GM18502 (cell line): ENCODE measurements at regions not wholly inside any gene's neighbourhood (a gene's known extent, or its start where the extent isn't known, plus 50 kb on each side); places are given as distances from the start of the nearest gene placed in this dataset.
"Not testable (repeated sequence)": the region's sequence is repeated elsewhere in the genome, so short reads cannot be mapped to it uniquely, and the experiment has no call there.

Experiments
- ATAC-seq: cut with Tn5 transposase; IDR thresholded peaks from one replicate; pipeline ENCODE4 v1.9.1; 2021; ENCODE audit warnings: mild to moderate bottlenecking; ENCODE audit not compliant: unreplicated experiment, poor library complexity

GRCh38 chr12:96085475-96085874, 50.1 kb upstream of the LTA4H start:
- ATAC-seq: no peak

GRCh38 chr12:96086190-96086589, 50.8 kb upstream of the LTA4H start:
- not testable (repeated sequence) for ATAC-seq

- ATAC-seq: no peak
These were observed 56.4 kb upstream of the LTA4H start for GRCh38 chr12:96091833-96092232.

- no peak for ATAC-seq
These were observed 58.3 kb upstream of the LTA4H start for GRCh38 chr12:96093543-96094196.

- ATAC-seq: no peak
These were observed 58.8 kb upstream of the LTA4H start for GRCh38 chr12:96094201-96094600.

GRCh38 chr12:96098631-96099030, 63.2 kb upstream of the LTA4H start:
- no peak for ATAC-seq

GRCh38 chr12:96099421-96099820, 64.0 kb upstream of the LTA4H start:
- no peak for ATAC-seq

GRCh38 chr12:96099986-96100385, 64.6 kb upstream of the LTA4H start:
- ATAC-seq: no peak

GRCh38 chr12:96101806-96102205, 66.4 kb upstream of the LTA4H start:
- no peak for ATAC-seq

- ATAC-seq: no peak
These were observed 67.8 kb upstream of the LTA4H start for GRCh38 chr12:96103067-96103644.

- no peak for ATAC-seq
These were observed 69.2 kb upstream of the LTA4H start for GRCh38 chr12:96104566-96104965.

- no peak for ATAC-seq
These were observed 70.8 kb upstream of the LTA4H start for GRCh38 chr12:96106137-96106536.

GRCh38 chr12:96107236-96107635, 71.8 kb upstream of the LTA4H start:
- ATAC-seq: no peak

GRCh38 chr12:96108321-96108720, 72.9 kb upstream of the LTA4H start:
- no peak for ATAC-seq

GRCh38 chr12:96108941-96109340, 73.6 kb upstream of the LTA4H start:
- not testable (repeated sequence) for ATAC-seq

- ATAC-seq: no peak
These were observed 77.3 kb upstream of the LTA4H start for GRCh38 chr12:96112733-96113132.

GRCh38 chr12:96117460-96117859, 76.7 kb upstream of the ELK3 start:
- no peak for ATAC-seq

GRCh38 chr12:96120359-96121100, 73.6 kb upstream of the ELK3 start:
- ATAC-seq: peak; percentile 79

GRCh38 chr12:96121271-96121711, 72.9 kb upstream of the ELK3 start:
- peak; percentile 71 for ATAC-seq

GRCh38 chr12:96128292-96128691, 65.9 kb upstream of the ELK3 start:
- not testable (repeated sequence) for ATAC-seq

GRCh38 chr12:96130396-96131059, 63.6 kb upstream of the ELK3 start:
- ATAC-seq: no peak
